ENCODE measurements at regions not wholly inside any gene's neighbourhood (a gene's known extent, or its start where the extent isn't known, plus 50 kb on each side); places are given as distances from the start of the nearest gene placed in this dataset.

GRCh38 chr21:25329227-25329825 is 278.0 kb downstream of the MRPL39 start:
- no peak for DNase-seq (ENCODE audit: low read depth)

GRCh38 chr21:25328736-25329135 is 278.5 kb downstream of the MRPL39 start:
- DNase-seq (ENCODE audit: low read depth) = no peak

GRCh38 chr21:25326181-25326580 is 281.1 kb downstream of the MRPL39 start:
- DNase-seq (ENCODE audit: low read depth) = no peak

- DNase-seq (ENCODE audit: low read depth) = no peak
These were observed 282.6 kb downstream of the MRPL39 start for GRCh38 chr21:25324666-25325065.

- no peak for DNase-seq (ENCODE audit: low read depth)
These were observed 283.8 kb downstream of the MRPL39 start for GRCh38 chr21:25323356-25323949.

- DNase-seq (ENCODE audit: low read depth) = no peak
These were observed 293.0 kb downstream of the MRPL39 start for GRCh38 chr21:25314247-25314646.

- no peak for DNase-seq (ENCODE audit: low read depth)
These were observed 293.5 kb downstream of the MRPL39 start for GRCh38 chr21:25313829-25314228.

GRCh38 chr21:25307489-25307888 is 299.8 kb downstream of the MRPL39 start:
- DNase-seq (ENCODE audit: low read depth) = no peak

- no peak for DNase-seq (ENCODE audit: low read depth)
These were observed 302.7 kb downstream of the MRPL39 start for GRCh38 chr21:25304611-25305010.

GRCh38 chr21:25300632-25301031 is 306.6 kb downstream of the MRPL39 start:
- DNase-seq (ENCODE audit: low read depth) = no peak

GRCh38 chr21:25298512-25299491 is 308.5 kb downstream of the MRPL39 start:
- no peak for DNase-seq (ENCODE audit: low read depth)

GRCh38 chr21:25297117-25297516 is 310.2 kb downstream of the MRPL39 start:
- no peak for DNase-seq (ENCODE audit: low read depth)

GRCh38 chr21:25296252-25296651 is 311.0 kb downstream of the MRPL39 start:
- DNase-seq (ENCODE audit: low read depth) = no peak

GRCh38 chr21:25292396-25292795 is 314.9 kb downstream of the MRPL39 start:
- no peak for DNase-seq (ENCODE audit: low read depth)

GRCh38 chr21:25283720-25284119 is 323.6 kb downstream of the MRPL39 start:
- no peak for DNase-seq (ENCODE audit: low read depth)

- no peak for DNase-seq (ENCODE audit: low read depth)
These were observed 326.1 kb downstream of the MRPL39 start for GRCh38 chr21:25281134-25281533.

GRCh38 chr21:25280061-25280460 is 327.2 kb downstream of the MRPL39 start:
- no peak for DNase-seq (ENCODE audit: low read depth)

GRCh38 chr21:25273959-25274358 is 333.3 kb downstream of the MRPL39 start:
- no peak for DNase-seq (ENCODE audit: low read depth)

GRCh38 chr21:25254491-25255174 is 352.6 kb downstream of the MRPL39 start:
- no peak for DNase-seq (ENCODE audit: low read depth)

GRCh38 chr21:25246546-25246945 is 360.7 kb downstream of the MRPL39 start:
- no peak for DNase-seq (ENCODE audit: low read depth)

GRCh38 chr21:25244735-25245134 is 362.5 kb downstream of the MRPL39 start:
- no peak for DNase-seq (ENCODE audit: low read depth)

GRCh38 chr21:25243808-25244207 is 363.5 kb downstream of the MRPL39 start:
- DNase-seq (ENCODE audit: low read depth) = no peak
